ENCODE measurements at regions not wholly inside any gene's neighbourhood (a gene's known extent, or its start where the extent isn't known, plus 50 kb on each side); places are given as distances from the start of the nearest gene placed in this dataset.

DNA sequence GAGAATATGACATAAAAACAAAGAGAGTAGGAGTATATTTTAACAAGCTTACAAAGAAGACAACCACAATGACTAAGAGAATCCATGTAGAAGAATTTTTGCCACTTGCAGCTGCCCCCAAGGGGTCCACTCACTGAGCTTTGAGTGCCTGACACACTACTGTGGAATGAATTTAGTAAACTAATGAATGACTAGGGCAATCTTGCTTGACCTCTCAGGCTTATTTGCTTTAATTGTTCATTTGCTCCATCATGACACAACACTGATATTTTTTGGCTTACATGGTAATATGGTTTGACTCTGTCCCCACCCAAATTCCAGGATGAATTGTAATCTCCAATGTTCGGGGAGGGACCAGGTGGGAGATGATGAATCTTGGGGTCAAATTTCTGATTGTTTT lies 249.1 kb upstream of the FAR2 start:
- TF ChIP-seq RBBP5 (conservative IDR thresholded peaks at IDR 0.05): no peak
- TF ChIP-seq NR2C2 (IDR thresholded peaks at IDR 0.05; ENCODE audit: borderline replicate concordance, control insufficient read depth, insufficient read length, low read depth): no peak
